Spleen (tissue), 7 donors: ENCODE measurements at regions not wholly inside any gene's neighbourhood (a gene's known extent, or its start where the extent isn't known, plus 50 kb on each side); places are given as distances from the start of the nearest gene placed in this dataset.

Experiments used
- POLR2A ChIP-seq, 3 donors: fragments of 450-650 bp; IDR thresholded peaks; one replicate each; pipeline ENCODE4 v1.5.1; 2017; ENCODE audit warnings: antibody characterized with exemption in 3 of 3, mild to moderate bottlenecking in 1 of 3
- TF ChIP-seq, protein P1 (sequence below), 11 experiments: fragments of 200-600 bp in 7 of 11; fragments of 450-650 bp in 4 of 11; sonication (generic) in 4 of 11; IDR thresholded peaks in 8 of 11; conservative IDR thresholded peaks in 3 of 11; 1 replicate in 7 of 11; 2 replicates in 4 of 11; pipeline versions ENCODE4 v1.4.0 to v1.8.0; 2016 to 2021; ENCODE audit warnings: antibody characterized with exemption in 11 of 11, inconsistent platforms in 4 of 11, mild to moderate bottlenecking in 1 of 11
- donor health status: DM: no; HTN: no; CAD: no; lungs with moderate emphysema.
- donor health status: DM: no; HTN: no; CAD: no.
- donor health status: DM: no; HTN: no; CAD: no.

DNA sequence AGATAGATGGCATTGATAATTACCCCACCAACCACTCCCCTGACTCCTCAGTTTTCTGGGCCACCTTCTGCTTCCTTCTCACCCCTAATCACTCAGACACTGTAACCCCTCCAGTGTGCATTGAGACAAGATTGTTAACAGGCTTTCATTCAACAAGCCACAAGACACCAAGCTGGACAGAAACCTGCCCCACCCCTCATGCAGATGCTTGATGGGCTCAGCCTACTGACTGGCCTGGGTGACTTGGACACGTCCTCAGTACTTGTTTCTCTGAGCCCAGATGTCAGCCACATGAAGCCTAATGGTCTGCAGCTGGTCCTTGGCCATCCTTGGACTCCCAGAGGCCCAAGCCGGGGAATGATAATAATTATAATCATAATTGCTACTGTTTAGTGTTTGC, 71.4 kb upstream of the SMIM23 start:
- TF ChIP-seq, protein P1, sequence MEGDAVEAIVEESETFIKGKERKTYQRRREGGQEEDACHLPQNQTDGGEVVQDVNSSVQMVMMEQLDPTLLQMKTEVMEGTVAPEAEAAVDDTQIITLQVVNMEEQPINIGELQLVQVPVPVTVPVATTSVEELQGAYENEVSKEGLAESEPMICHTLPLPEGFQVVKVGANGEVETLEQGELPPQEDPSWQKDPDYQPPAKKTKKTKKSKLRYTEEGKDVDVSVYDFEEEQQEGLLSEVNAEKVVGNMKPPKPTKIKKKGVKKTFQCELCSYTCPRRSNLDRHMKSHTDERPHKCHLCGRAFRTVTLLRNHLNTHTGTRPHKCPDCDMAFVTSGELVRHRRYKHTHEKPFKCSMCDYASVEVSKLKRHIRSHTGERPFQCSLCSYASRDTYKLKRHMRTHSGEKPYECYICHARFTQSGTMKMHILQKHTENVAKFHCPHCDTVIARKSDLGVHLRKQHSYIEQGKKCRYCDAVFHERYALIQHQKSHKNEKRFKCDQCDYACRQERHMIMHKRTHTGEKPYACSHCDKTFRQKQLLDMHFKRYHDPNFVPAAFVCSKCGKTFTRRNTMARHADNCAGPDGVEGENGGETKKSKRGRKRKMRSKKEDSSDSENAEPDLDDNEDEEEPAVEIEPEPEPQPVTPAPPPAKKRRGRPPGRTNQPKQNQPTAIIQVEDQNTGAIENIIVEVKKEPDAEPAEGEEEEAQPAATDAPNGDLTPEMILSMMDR (IDR thresholded peaks at IDR 0.05 in 8 of 11, conservative IDR thresholded peaks at IDR 0.05 in 3 of 11), result no peak
- no peak for TF ChIP-seq POLR2A (IDR thresholded peaks at IDR 0.05)
